ENCODE measurements at regions not wholly inside any gene's neighbourhood (a gene's known extent, or its start where the extent isn't known, plus 50 kb on each side); places are given as distances from the start of the nearest gene placed in this dataset.
"Not testable (repeated sequence)": the region's sequence is repeated elsewhere in the genome, so short reads cannot be mapped to it uniquely, and the experiment has no call there.

- DNase-seq (ENCODE audit: low spot score) = no peak
- no peak for ATAC-seq (ENCODE audit: low FRiP score)
- TF ChIP-seq, protein P1, sequence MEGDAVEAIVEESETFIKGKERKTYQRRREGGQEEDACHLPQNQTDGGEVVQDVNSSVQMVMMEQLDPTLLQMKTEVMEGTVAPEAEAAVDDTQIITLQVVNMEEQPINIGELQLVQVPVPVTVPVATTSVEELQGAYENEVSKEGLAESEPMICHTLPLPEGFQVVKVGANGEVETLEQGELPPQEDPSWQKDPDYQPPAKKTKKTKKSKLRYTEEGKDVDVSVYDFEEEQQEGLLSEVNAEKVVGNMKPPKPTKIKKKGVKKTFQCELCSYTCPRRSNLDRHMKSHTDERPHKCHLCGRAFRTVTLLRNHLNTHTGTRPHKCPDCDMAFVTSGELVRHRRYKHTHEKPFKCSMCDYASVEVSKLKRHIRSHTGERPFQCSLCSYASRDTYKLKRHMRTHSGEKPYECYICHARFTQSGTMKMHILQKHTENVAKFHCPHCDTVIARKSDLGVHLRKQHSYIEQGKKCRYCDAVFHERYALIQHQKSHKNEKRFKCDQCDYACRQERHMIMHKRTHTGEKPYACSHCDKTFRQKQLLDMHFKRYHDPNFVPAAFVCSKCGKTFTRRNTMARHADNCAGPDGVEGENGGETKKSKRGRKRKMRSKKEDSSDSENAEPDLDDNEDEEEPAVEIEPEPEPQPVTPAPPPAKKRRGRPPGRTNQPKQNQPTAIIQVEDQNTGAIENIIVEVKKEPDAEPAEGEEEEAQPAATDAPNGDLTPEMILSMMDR (IDR thresholded peaks at IDR 0.05) = no peak
Measured at GRCh38 chr7:45421806-45422205, 152.4 kb upstream of the ADCY1 start.

- no peak for DNase-seq (ENCODE audit: low spot score)
- TF ChIP-seq, protein P1 (IDR thresholded peaks at IDR 0.05) = no peak
- no peak for ATAC-seq (ENCODE audit: low FRiP score)
Measured at GRCh38 chr7:45430397-45430796, 143.8 kb upstream of the ADCY1 start.

DNA sequence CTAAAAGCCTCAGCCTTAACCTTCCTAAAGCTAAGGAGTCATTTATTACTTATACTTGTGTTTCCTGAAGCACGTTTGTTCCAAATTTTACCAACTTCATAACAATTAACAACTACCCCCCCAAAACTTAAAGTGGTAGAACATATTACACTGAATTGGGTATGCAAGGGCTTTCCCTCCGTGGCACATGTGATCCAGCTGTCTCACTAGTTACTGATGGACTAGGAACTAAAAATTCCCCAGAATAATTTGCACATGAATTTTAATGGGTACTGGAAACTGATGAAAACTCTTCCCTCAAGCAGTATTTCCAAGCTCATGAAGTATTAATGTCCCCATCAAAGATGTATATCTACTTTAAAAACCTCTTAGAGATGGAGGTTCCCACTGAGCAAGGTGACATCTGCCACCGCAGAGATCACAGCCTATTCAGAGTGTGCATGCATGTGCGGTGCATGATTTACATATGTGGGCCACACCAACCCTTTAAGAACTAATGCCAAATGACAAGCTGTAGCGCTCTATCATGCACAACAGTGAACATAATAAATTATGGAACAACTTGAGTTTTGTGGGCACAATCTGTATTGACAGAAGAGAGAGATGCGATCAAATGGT is 139.9 kb upstream of the ADCY1 start:
- DNase-seq (ENCODE audit: low spot score) = no peak
- TF ChIP-seq, protein P1 (IDR thresholded peaks at IDR 0.05) = no peak
- no peak for ATAC-seq (ENCODE audit: low FRiP score)

DNA sequence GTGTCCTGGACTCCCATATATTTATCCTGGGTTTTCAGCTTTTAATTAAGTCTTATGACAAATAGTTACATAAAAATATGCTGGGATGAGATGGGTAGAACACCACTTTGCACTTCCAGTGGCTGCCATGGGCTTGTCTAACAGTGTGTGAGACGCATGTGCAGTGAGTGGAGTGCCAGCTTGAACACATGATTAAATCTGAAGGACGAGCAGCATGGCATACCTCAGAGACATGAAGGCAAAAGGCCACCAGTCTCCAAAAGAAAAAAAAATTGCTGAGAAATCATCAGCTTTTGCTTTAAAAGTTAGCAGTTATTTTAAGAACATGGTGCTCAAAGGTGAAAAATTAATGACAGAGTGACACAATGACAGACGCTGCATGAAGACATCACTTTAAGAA is 139.0 kb upstream of the ADCY1 start:
- TF ChIP-seq, protein P1 (IDR thresholded peaks at IDR 0.05) = no peak
- DNase-seq (ENCODE audit: low spot score) (no peak), ATAC-seq (ENCODE audit: low FRiP score) (no peak)

- ATAC-seq (ENCODE audit: low FRiP score) (no peak), DNase-seq (ENCODE audit: low spot score) (no peak)
- TF ChIP-seq, protein P1 (IDR thresholded peaks at IDR 0.05) = no peak
Measured at GRCh38 chr7:45435846-45436245, 138.3 kb upstream of the ADCY1 start.

DNA sequence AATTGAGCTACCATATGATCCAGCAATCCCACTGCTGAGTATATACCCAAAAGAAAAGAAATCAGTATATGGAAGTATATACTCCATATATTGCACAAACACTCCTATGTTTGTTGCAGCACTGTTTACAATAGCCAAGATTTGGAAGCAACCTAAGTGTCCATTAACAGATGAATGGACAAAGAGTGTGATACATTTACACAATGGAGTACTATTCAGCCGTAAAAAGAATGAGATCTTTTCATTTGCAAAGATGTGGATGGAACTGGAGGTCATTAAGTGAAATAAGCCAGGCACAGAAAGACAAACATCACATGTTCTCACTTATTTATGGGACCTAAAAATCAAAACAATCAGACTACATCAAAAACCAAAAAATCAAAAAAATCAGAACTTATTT is 133.4 kb upstream of the ADCY1 start:
- ATAC-seq (ENCODE audit: low FRiP score); DNase-seq (ENCODE audit: low spot score): not testable (repeated sequence)

- TF ChIP-seq, protein P1 (IDR thresholded peaks at IDR 0.05) = no peak
- DNase-seq (ENCODE audit: low spot score) (no peak), ATAC-seq (ENCODE audit: low FRiP score) (no peak)
Measured at GRCh38 chr7:45443263-45443662, 130.9 kb upstream of the ADCY1 start.
